Ecto neural progenitor cell (in vitro differentiated cells): ENCODE measurements at regions not wholly inside any gene's neighbourhood (a gene's known extent, or its start where the extent isn't known, plus 50 kb on each side); places are given as distances from the start of the nearest gene placed in this dataset.

Experiments used
- DNase-seq: peaks from one replicate; pipeline ENCODE4 v3.0.0-alpha.2; 2018; ENCODE audit warnings: low spot score

DNA sequence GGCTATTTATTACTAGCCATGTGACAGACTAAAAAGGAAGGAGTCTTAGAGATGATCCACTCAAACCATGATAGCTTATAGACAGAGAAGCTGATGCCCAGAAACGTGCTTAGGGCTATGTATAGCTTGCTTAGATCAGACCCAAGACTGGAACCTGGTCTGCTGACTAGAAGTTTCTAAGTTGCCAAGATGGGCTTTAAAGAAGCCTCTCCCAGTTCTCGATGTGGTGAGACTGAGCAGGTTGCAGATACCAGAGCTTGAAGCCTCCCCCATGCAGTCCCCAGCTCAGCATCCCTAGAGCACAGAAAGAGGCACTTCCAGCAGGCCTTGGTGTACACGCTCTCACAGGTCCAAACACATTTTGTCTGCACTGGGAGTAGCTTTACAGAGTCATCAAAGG is 51.1 kb upstream of the ATP10B start:
- no peak for DNase-seq
